H1 (cell line): ENCODE measurements at regions not wholly inside any gene's neighbourhood (a gene's known extent, or its start where the extent isn't known, plus 50 kb on each side); places are given as distances from the start of the nearest gene placed in this dataset.

Source experiments
- CTCF ChIA-PET: fragments of 300-600 bp; sonication (Branson Sonifier 250); formaldehyde crosslinking; loops from one replicate; lab custom pipeline; 2021; ENCODE audit not compliant: partially characterized antibody; lab: Charles Lee
- POLR2A ChIA-PET: fragments of 300-600 bp; sonication (Branson Sonifier 250); formaldehyde crosslinking; loops from one replicate; lab custom pipeline; 2021; ENCODE audit warnings: inconsistent platforms; ENCODE audit not compliant: partially characterized antibody; lab: Charles Lee
- DNase-seq, 2 experiments: peaks; one replicate each; pipeline versions ENCODE4 v3.0.0 to v3.0.0-alpha.2; 2010 to 2022; ENCODE audit warnings: low spot score in 2 of 2, low read depth in 1 of 2, mixed read lengths in 1 of 2
- FAIRE-seq: peaks from 2 replicates; lab custom pipeline; 2011; peaks lifted over from hg19 to GRCh38; lab: Jason Lieb, UNC
- H2AFZ ChIP-seq: 2 replicates; pipeline ENCODE4 v1.8.1; 2012; ENCODE audit warnings: low read length, inconsistent platforms
- H2AK5ac ChIP-seq: 2 replicates; pipeline ENCODE4 v1.6.1; 2013; ENCODE audit warnings: low read depth, low read length
- H2BK120ac ChIP-seq: replicated peaks from 2 replicates; pipeline ENCODE3; 2013; ENCODE audit warnings: low read depth, low read length, inconsistent platforms
- H2BK12ac ChIP-seq: 2 replicates; pipeline ENCODE4 v1.6.1; 2013; ENCODE audit warnings: low read depth, low read length
- H2BK15ac ChIP-seq: 2 replicates; pipeline ENCODE4 v1.6.1; 2013; ENCODE audit warnings: low read length
- H2BK20ac ChIP-seq: 2 replicates; pipeline ENCODE4 v1.6.1; 2013; ENCODE audit warnings: low read length
- H2BK5ac ChIP-seq: 2 replicates; pipeline ENCODE4 v1.6.1; 2013; ENCODE audit warnings: low read depth, low read length
- H3K14ac ChIP-seq: 2 replicates; pipeline ENCODE4 v1.6.1; 2013; ENCODE audit warnings: inconsistent platforms; ENCODE audit not compliant: insufficient read length
- H3K18ac ChIP-seq: 2 replicates; pipeline ENCODE4 v1.6.1; 2013; ENCODE audit warnings: low read length; ENCODE audit errors: extremely low read depth
- H3K23ac ChIP-seq: 2 replicates; pipeline ENCODE4 v1.6.1; 2013; ENCODE audit warnings: inconsistent platforms; ENCODE audit not compliant: insufficient read length
- H3K23me2 ChIP-seq: 2 replicates; pipeline ENCODE4 v1.6.1; 2013; ENCODE audit warnings: low read depth, low read length
- H3K27ac ChIP-seq: 2 replicates; pipeline ENCODE4 v1.6.1; 2011; ENCODE audit warnings: low read depth, low read length, inconsistent platforms
- H3K27me3 ChIP-seq, 4 experiments: replicated peaks in 1 of 4; 1 replicate in 1 of 4; 2 replicates in 3 of 4; pipeline versions ENCODE4 v1.6.1 to v1.8.1; 2011 to 2013; ENCODE audit warnings: low read length in 3 of 4, mild to moderate bottlenecking in 3 of 4, inconsistent platforms in 2 of 4, mixed read lengths in 2 of 4, moderate library complexity in 1 of 4; ENCODE audit not compliant: control insufficient read depth in 3 of 4, insufficient read depth in 3 of 4; ENCODE audit errors: extremely low read depth in 1 of 4
- H3K36me3 ChIP-seq, 4 experiments: 2 replicates each; pipeline versions ENCODE4 v1.6.1 to v1.8.1; 2011 to 2013; ENCODE audit warnings: mild to moderate bottlenecking in 4 of 4, low read length in 3 of 4, moderate library complexity in 2 of 4, control low read depth in 1 of 4, inconsistent platforms in 1 of 4; ENCODE audit not compliant: insufficient read depth in 4 of 4, control insufficient read depth in 2 of 4
- H3K4ac ChIP-seq: replicated peaks from 2 replicates; pipeline ENCODE3; 2013; ENCODE audit warnings: low read length, low read depth, mixed read lengths, inconsistent platforms; ENCODE audit not compliant: insufficient read length
- H3K4me1 ChIP-seq, 4 experiments: replicated peaks in 1 of 4; 1 replicate in 1 of 4; 2 replicates in 3 of 4; pipeline versions ENCODE4 v1.6.1 to v1.8.1; 2011 to 2013; ENCODE audit warnings: low read length in 3 of 4, inconsistent platforms in 2 of 4, mixed read lengths in 1 of 4; ENCODE audit not compliant: insufficient read depth in 4 of 4, control insufficient read depth in 3 of 4
- H3K4me2 ChIP-seq, 2 experiments: 2 replicates each; pipeline versions ENCODE4 v1.6.1 to v1.8.1; 2011 to 2013; ENCODE audit warnings: low read depth in 2 of 2, low read length in 2 of 2, control low read depth in 1 of 2, inconsistent platforms in 1 of 2, mild to moderate bottlenecking in 1 of 2; ENCODE audit not compliant: insufficient read depth in 1 of 2
- H3K4me3 ChIP-seq, 4 experiments: fragments of 200-600, 300-600 bp in 1 of 4; sonication (generic), shearing (Covaris generic), sonication (Bioruptor Twin) in 1 of 4; 2 replicates each; pipeline versions ENCODE4 v1.5.1 to v1.8.1; 2011 to 2016; ENCODE audit warnings: low read length in 4 of 4, low read depth in 3 of 4, control low read depth in 2 of 4, inconsistent platforms in 2 of 4, mild to moderate bottlenecking in 2 of 4, mixed read lengths in 1 of 4, moderate library complexity in 1 of 4; ENCODE audit not compliant: insufficient read depth in 2 of 4; ENCODE audit errors: extremely low read depth in 1 of 4
- H3K56ac ChIP-seq: replicated peaks from 2 replicates; pipeline ENCODE3; 2013; ENCODE audit warnings: low read depth, mild to moderate bottlenecking, mixed read lengths, low read length, inconsistent platforms; ENCODE audit not compliant: insufficient read length
- H3K79me1 ChIP-seq: 2 replicates; pipeline ENCODE4 v1.6.1; 2013; ENCODE audit warnings: low read depth, low read length, control low read depth
- H3K79me2 ChIP-seq, 2 experiments: 2 replicates each; pipeline versions ENCODE4 v1.6.1 to v1.8.1; 2012 to 2013; ENCODE audit warnings: low read length in 2 of 2, mild to moderate bottlenecking in 2 of 2, inconsistent platforms in 1 of 2; ENCODE audit not compliant: insufficient read depth in 2 of 2, control insufficient read depth in 1 of 2
- H3K9ac ChIP-seq, 4 experiments: replicated peaks in 1 of 4; 1 replicate in 1 of 4; 2 replicates in 3 of 4; pipeline versions ENCODE4 v1.6.1 to v1.8.1; 2011 to 2013; ENCODE audit warnings: low read depth in 3 of 4, low read length in 3 of 4, control low read depth in 2 of 4, mild to moderate bottlenecking in 2 of 4, moderate library complexity in 2 of 4, inconsistent platforms in 1 of 4; ENCODE audit errors: extremely low read depth in 1 of 4
- H3K9me3 ChIP-seq, 2 experiments: 2 replicates each; pipeline versions ENCODE4 v1.6.1 to v1.8.1; 2012 to 2013; ENCODE audit warnings: mild to moderate bottlenecking in 2 of 2, moderate library complexity in 2 of 2, control low read depth in 1 of 2, inconsistent platforms in 1 of 2, low read depth in 1 of 2, low read length in 1 of 2, mixed read lengths in 1 of 2; ENCODE audit not compliant: insufficient read depth in 2 of 2
- H4K20me1 ChIP-seq, 2 experiments: replicated peaks in 1 of 2; 2 replicates each; pipeline versions ENCODE3 to v1.8.1; 2011 to 2013; ENCODE audit warnings: inconsistent platforms in 2 of 2, low read length in 2 of 2, mild to moderate bottlenecking in 1 of 2; ENCODE audit not compliant: insufficient read depth in 2 of 2, control insufficient read depth in 1 of 2
- H4K5ac ChIP-seq: 2 replicates; pipeline ENCODE4 v1.6.1; 2013; ENCODE audit warnings: low read length, low read depth, mixed read lengths, inconsistent platforms; ENCODE audit not compliant: insufficient read length
- H4K8ac ChIP-seq: 2 replicates; pipeline ENCODE4 v1.8.0; 2013; ENCODE audit warnings: mild to moderate bottlenecking, moderate library complexity, low read length, inconsistent platforms; ENCODE audit not compliant: insufficient read depth; ENCODE audit errors: extremely low read depth
- H4K91ac ChIP-seq: replicated peaks from 2 replicates; pipeline ENCODE3; 2013; ENCODE audit warnings: low read length, mixed read lengths, inconsistent platforms; ENCODE audit not compliant: insufficient read length
- ASH2L ChIP-seq: fragments of 200-600, 300-600 bp; sonication (generic); IDR thresholded peaks from one replicate; pipeline ENCODE4 v1.7.1; 2017; ENCODE audit warnings: low read length
- BACH1 ChIP-seq: IDR thresholded peaks from 2 replicates; pipeline ENCODE4 v1.6.1; 2012; ENCODE audit warnings: low read length, improper control_type of control experiment
- CBX8 ChIP-seq: fragments of 300-800, 300-1000 bp; sonication (generic); IDR thresholded peaks from 2 replicates; pipeline ENCODE4 v1.7.1; 2016; ENCODE audit warnings: low read depth, low read length, borderline replicate concordance
- CEBPB ChIP-seq: IDR thresholded peaks from 2 replicates; pipeline ENCODE4 v1.6.1; 2012; ENCODE audit warnings: low read depth, low read length
- CTBP2 ChIP-seq: IDR thresholded peaks from 2 replicates; pipeline ENCODE4 v1.7.0; 2011; ENCODE audit warnings: borderline replicate concordance, mild to moderate bottlenecking, moderate library complexity, mixed read lengths, low read length; ENCODE audit not compliant: insufficient read depth, insufficient read length
- EGR1 ChIP-seq: IDR thresholded peaks from 2 replicates; pipeline ENCODE4 v1.6.1; 2011; ENCODE audit warnings: low read depth, low read length, borderline replicate concordance
- KDM4A ChIP-seq: IDR thresholded peaks from one replicate; pipeline ENCODE4 v1.7.1; 2012; ENCODE audit warnings: low read depth, mild to moderate bottlenecking, moderate library complexity, low read length, inconsistent platforms; ENCODE audit not compliant: severe bottlenecking
- SUZ12 ChIP-seq: fragments of 200-600 bp; sonication (generic); IDR thresholded peaks from 2 replicates; pipeline ENCODE4 v1.6.1; 2012; ENCODE audit warnings: mild to moderate bottlenecking, inconsistent platforms, low read length, moderate library complexity, mixed read lengths
- WGBS, 2 experiments: shearing (Covaris generic) in 1 of 2; methylation state at CpG; one replicate each; pipeline versions ENCODE4 v1.1.6 to v1.1.7; 2013 to 2015; ENCODE audit warnings: low lambda C conversion rate in 2 of 2, mixed read lengths in 2 of 2, inconsistent platforms in 1 of 2, low coverage in 1 of 2, missing lambda C conversion rate in 1 of 2; ENCODE audit not compliant: insufficient replicate concordance in 2 of 2, insufficient coverage in 1 of 2, insufficient read length in 1 of 2; ENCODE audit errors: extremely low coverage in 1 of 2, missing lambda C conversion rate in 1 of 2; 5-methylcytosine and 5-hydroxymethylcytosine counted together
- TF ChIP-seq, protein P1 (sequence below): IDR thresholded peaks from 2 replicates; pipeline ENCODE4 v1.6.1; 2012; ENCODE audit warnings: low read length, inconsistent platforms

DNA sequence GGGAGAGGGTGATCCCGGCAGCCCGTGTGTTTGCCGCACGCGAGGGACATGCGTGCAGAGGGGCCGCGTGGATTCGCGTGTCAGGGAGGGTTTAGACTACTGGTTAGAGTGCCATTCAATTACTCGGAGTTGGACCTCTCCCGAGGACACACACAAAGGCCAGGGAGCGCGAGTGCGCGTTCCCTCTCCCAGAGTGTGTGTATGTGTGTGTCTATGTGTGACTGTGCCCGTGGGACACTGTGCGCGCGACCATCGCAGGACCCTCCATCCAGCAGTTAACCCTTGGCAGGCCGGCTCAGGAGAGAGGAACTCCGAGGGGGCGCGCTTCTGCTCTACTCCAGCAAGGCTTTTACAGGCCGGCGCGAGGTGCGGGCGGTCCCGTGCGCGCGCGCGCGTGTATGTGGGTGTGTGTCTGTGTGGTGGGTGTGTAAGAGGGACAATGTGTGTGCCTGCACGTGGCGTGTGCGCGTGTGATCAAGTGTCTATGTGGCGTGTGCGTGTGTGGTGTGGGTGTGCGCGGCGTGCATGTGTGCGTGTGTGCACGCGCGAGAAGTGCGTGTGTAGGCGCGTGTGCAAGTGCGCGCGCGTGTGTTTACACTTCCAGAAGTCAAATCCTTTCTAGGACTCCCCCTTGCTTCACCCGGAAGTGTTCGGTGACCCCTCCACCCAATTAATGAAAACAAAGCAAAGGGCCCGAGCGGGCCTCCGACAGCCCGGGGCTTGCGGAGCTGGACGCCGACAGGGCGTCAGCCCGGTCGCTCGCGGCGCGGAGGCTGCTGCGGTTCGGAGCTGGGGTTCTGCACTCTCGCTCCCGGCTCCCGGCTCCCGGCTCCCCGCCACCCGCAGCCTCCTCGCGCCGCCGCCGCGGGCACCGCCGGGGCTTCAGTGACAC, 75.3 kb upstream of the TBCA start:
- H3K27me3 ChIP-seq = peaks cover 58 to 96% (median 83%) of the 10 kb centered on the region in 4 experiments
- H3K23me2 ChIP-seq = peaks cover 7% of the 10 kb centered on the region; the same call in 1 of the 2 replicates
- no peak overlapping the region for H2BK20ac ChIP-seq
- peak overlapping the region; percentile 67 to 79 for H3K4me2 ChIP-seq
- no peak overlapping the region for H3K56ac ChIP-seq
- H4K8ac ChIP-seq = no peak overlapping the region; the same call in 1 of the 2 replicates
- peak overlapping the region; percentile 29 to 61 (median 38) for H3K4me3 ChIP-seq
- no peak overlapping the region for H4K5ac ChIP-seq
- FAIRE-seq = no peak
- peaks cover 10 to 27% (median 16%) of the 10 kb centered on the region in 4 experiments for H3K4me1 ChIP-seq
- H2BK12ac ChIP-seq = peak overlapping the region; percentile 86
- peaks cover 0 to 6% (median 0%) of the 10 kb centered on the region in 4 experiments; a peak in 1 of 8 replicates for H3K36me3 ChIP-seq
- H2BK120ac ChIP-seq = no peak overlapping the region
- peak overlapping the region; percentile 25 for H3K18ac ChIP-seq
- H4K91ac ChIP-seq = peak overlapping the region; percentile 62
- no peak overlapping the region for H3K9ac ChIP-seq
- no peaks in the 10 kb centered on the region for H3K79me1 ChIP-seq
- H3K9me3 ChIP-seq = no peaks in the 10 kb centered on the region
- H3K4ac ChIP-seq = no peak overlapping the region
- WGBS, 2 experiments = 2% methylated on average over 67 of the region's 89 CpGs; no CpG with 5 or more reads in 1 of the 2 experiments
- no peak overlapping the region for H3K27ac ChIP-seq
- no peaks in the 10 kb centered on the region for H3K79me2 ChIP-seq
- peak in 1 of 2 experiments; percentile 63 for DNase-seq
- H2BK15ac ChIP-seq = no peak overlapping the region; the same call in 1 of the 2 replicates
- POLR2A ChIA-PET = interaction anchor here (0.9 kb wide), 2 partner anchors 215 to 221 kb away, joined by 3 to 4 read pairs; no protein-coding TSS in a partner anchor
- no peak overlapping the region for H2BK5ac ChIP-seq
- H4K20me1 ChIP-seq = peaks cover 19 to 27% of the 10 kb centered on the region in 2 experiments
- no peak overlapping the region; the same call in 1 of the 2 replicates for H2AK5ac ChIP-seq
- no peak overlapping the region for H3K14ac ChIP-seq
- no peak overlapping the region for H3K23ac ChIP-seq
- H2AFZ ChIP-seq = no peak overlapping the region
- CTCF ChIA-PET = interaction anchor here (1.0 to 1.4 kb wide), 3 partner anchors 104 to 218 kb away, joined by 3 to 5 read pairs (median 5); no protein-coding TSS in a partner anchor
- TF ChIP-seq CTBP2 (peak; percentile 96), BACH1 (peak; percentile 7; the same call in 1 of the 2 replicates), SUZ12 (peak; percentile 97), CEBPB (no peak), ASH2L (no peak), CBX8 (peak; percentile 63; the same call in 1 of the 2 replicates), EGR1 (peak; percentile 21; the same call in 1 of the 2 replicates), KDM4A (peak; percentile 25)
- TF ChIP-seq, protein P1, sequence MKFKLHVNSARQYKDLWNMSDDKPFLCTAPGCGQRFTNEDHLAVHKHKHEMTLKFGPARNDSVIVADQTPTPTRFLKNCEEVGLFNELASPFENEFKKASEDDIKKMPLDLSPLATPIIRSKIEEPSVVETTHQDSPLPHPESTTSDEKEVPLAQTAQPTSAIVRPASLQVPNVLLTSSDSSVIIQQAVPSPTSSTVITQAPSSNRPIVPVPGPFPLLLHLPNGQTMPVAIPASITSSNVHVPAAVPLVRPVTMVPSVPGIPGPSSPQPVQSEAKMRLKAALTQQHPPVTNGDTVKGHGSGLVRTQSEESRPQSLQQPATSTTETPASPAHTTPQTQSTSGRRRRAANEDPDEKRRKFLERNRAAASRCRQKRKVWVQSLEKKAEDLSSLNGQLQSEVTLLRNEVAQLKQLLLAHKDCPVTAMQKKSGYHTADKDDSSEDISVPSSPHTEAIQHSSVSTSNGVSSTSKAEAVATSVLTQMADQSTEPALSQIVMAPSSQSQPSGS = no peak
